ENCODE measurements at regions not wholly inside any gene's neighbourhood (a gene's known extent, or its start where the extent isn't known, plus 50 kb on each side); places are given as distances from the start of the nearest gene placed in this dataset.

- H3K27ac ChIP-seq, result no peak overlapping the region
- TF ChIP-seq CTCF (IDR thresholded peaks at IDR 0.05), result no peak
- no peak for TF ChIP-seq ZFX (IDR thresholded peaks at IDR 0.05; ENCODE audit: borderline replicate concordance)
Measured at GRCh38 chr4:130080872-130081451, 985.0 kb downstream of the C4orf33 start.

- TF ChIP-seq ZFX (IDR thresholded peaks at IDR 0.05; ENCODE audit: borderline replicate concordance), result no peak
- TF ChIP-seq CTCF (IDR thresholded peaks at IDR 0.05), result no peak
- no peak overlapping the region for H3K27ac ChIP-seq
Measured at GRCh38 chr4:130090427-130090826, 994.5 kb downstream of the C4orf33 start.

GRCh38 chr4:130092187-130093015 lies 996.4 kb downstream of the C4orf33 start:
- no peak for TF ChIP-seq ZFX (IDR thresholded peaks at IDR 0.05; ENCODE audit: borderline replicate concordance)
- no peak for TF ChIP-seq CTCF (IDR thresholded peaks at IDR 0.05)
- no peak overlapping the region for H3K27ac ChIP-seq

GRCh38 chr4:130099105-130099504 lies 1003.2 kb downstream of the C4orf33 start:
- TF ChIP-seq ZFX (IDR thresholded peaks at IDR 0.05; ENCODE audit: borderline replicate concordance) (no peak), CTCF (IDR thresholded peaks at IDR 0.05) (no peak)
- no peak overlapping the region for H3K27ac ChIP-seq

- no peak for TF ChIP-seq ZFX (IDR thresholded peaks at IDR 0.05; ENCODE audit: borderline replicate concordance)
- TF ChIP-seq CTCF (IDR thresholded peaks at IDR 0.05), result no peak
- peak overlapping the region; percentile 67 for H3K27ac ChIP-seq
Measured at GRCh38 chr4:130110189-130110588, 1014.2 kb downstream of the C4orf33 start.

GRCh38 chr4:130110770-130111169 lies 1014.8 kb downstream of the C4orf33 start:
- H3K27ac ChIP-seq, result peak overlapping the region; percentile 67
- no peak for TF ChIP-seq CTCF (IDR thresholded peaks at IDR 0.05)
- no peak for TF ChIP-seq ZFX (IDR thresholded peaks at IDR 0.05; ENCODE audit: borderline replicate concordance)

GRCh38 chr4:130124066-130124465 lies 1028.1 kb downstream of the C4orf33 start:
- no peak overlapping the region for H3K27ac ChIP-seq
- TF ChIP-seq CTCF (IDR thresholded peaks at IDR 0.05) (no peak), ZFX (IDR thresholded peaks at IDR 0.05; ENCODE audit: borderline replicate concordance) (no peak)
